KMS-11 (cell line): ENCODE measurements at regions not wholly inside any gene's neighbourhood (a gene's known extent, or its start where the extent isn't known, plus 50 kb on each side); places are given as distances from the start of the nearest gene placed in this dataset.

Experiments used
- H2AFZ ChIP-seq: fragments of 200-600 bp; sonication (generic); 2 replicates; pipeline ENCODE4 v1.6.1; 2016; ENCODE audit warnings: antibody characterized with exemption, mixed run types, low read depth
- H3K27ac ChIP-seq: fragments of 200-600 bp; sonication (generic); 2 replicates; pipeline ENCODE4 v1.6.1; 2016; ENCODE audit warnings: mild to moderate bottlenecking, mixed run types
- H3K27me3 ChIP-seq: fragments of 200-600 bp; sonication (generic); 2 replicates; pipeline ENCODE4 v1.6.1; 2017; ENCODE audit warnings: mild to moderate bottlenecking, low read depth, mixed run types, moderate library complexity; ENCODE audit not compliant: insufficient read depth
- H3K36me3 ChIP-seq: fragments of 200-600 bp; sonication (generic); 2 replicates; pipeline ENCODE4 v1.6.1; 2017; ENCODE audit warnings: mild to moderate bottlenecking, mixed run types; ENCODE audit not compliant: insufficient read depth
- H3K4me1 ChIP-seq: fragments of 200-600 bp; sonication (generic); 2 replicates; pipeline ENCODE4 v1.6.1; 2016; ENCODE audit warnings: mild to moderate bottlenecking, low read depth, mixed run types; ENCODE audit not compliant: poor library complexity, severe bottlenecking
- H3K4me2 ChIP-seq: fragments of 200-600 bp; sonication (generic); 2 replicates; pipeline ENCODE4 v1.7.0; 2016; ENCODE audit warnings: mild to moderate bottlenecking, mixed run types
- H3K4me3 ChIP-seq: fragments of 200-600 bp; sonication (generic); IDR thresholded peaks from 2 replicates; pipeline ENCODE4 v1.6.1; 2017; ENCODE audit warnings: low read depth, low read length, mixed read lengths; ENCODE audit not compliant: insufficient read depth
- H3K79me2 ChIP-seq: fragments of 200-600 bp; sonication (generic); 2 replicates; pipeline ENCODE4 v1.6.1; 2016; ENCODE audit warnings: low read depth, mixed run types; ENCODE audit not compliant: insufficient read depth
- H3K9ac ChIP-seq: fragments of 200-600 bp; sonication (generic); 2 replicates; pipeline ENCODE4 v1.6.1; 2016; ENCODE audit warnings: mild to moderate bottlenecking, mixed run types
- H4K20me1 ChIP-seq: fragments of 200-600 bp; sonication (generic); 2 replicates; pipeline ENCODE4 v1.6.1; 2016; ENCODE audit warnings: mild to moderate bottlenecking, mixed run types; ENCODE audit not compliant: insufficient read depth
- CTCF ChIP-seq: fragments of 200-600 bp; sonication (generic); conservative IDR thresholded peaks from 2 replicates; pipeline ENCODE4 v1.6.1; 2017; ENCODE audit warnings: low read depth, mild to moderate bottlenecking, antibody characterized with exemption, low read length, moderate library complexity, mixed read lengths

- no peaks in the 10 kb centered on the region for H3K27me3 ChIP-seq
- TF ChIP-seq CTCF: no peak
- H3K4me2 ChIP-seq: no peak overlapping the region
- no peak overlapping the region for H3K27ac ChIP-seq
- H3K79me2 ChIP-seq: no peaks in the 10 kb centered on the region
- no peak overlapping the region for H3K4me3 ChIP-seq
- H3K36me3 ChIP-seq: no peaks in the 10 kb centered on the region
- H4K20me1 ChIP-seq: no peaks in the 10 kb centered on the region
- H2AFZ ChIP-seq: no peak overlapping the region
- no peak overlapping the region for H3K9ac ChIP-seq
- no peaks in the 10 kb centered on the region for H3K4me1 ChIP-seq
Measured at GRCh38 chr19:31560086-31561060, 211.1 kb upstream of the TSHZ3 start.

DNA sequence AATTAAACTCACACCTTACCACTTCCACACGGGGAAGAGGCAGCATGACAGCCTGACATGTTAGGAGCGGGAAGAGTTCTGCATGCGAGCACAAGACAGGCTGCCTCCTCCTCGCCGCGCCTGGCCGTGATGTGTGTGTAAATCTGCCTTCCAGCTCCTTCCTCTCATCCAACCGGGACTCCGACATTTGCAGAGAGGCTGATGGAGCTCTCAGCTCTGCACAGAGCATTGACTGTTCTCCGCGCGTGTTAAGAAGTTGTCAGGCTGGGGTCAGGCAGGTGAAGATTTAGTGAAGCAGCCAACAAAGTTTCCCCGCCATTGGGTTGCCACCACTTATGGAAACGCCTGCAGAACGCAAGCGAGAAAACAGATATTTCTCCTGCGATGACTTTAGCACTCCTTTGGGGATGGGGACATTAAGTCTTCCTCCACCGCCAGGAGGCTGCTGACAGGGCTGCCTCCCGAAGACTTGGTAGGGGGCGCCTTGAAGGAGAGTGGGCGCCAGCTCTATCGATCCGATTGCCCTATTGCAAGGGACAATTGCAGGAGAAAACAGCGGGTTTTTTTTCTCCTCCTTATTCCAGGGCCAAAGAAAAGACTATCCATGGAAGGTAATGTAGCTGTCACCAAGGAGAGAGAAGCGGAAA is 213.9 kb upstream of the TSHZ3 start:
- H3K9ac ChIP-seq: no peak overlapping the region
- no peaks in the 10 kb centered on the region for H3K36me3 ChIP-seq
- H3K79me2 ChIP-seq: no peaks in the 10 kb centered on the region
- H3K4me1 ChIP-seq: no peaks in the 10 kb centered on the region
- no peak overlapping the region for H3K4me2 ChIP-seq
- TF ChIP-seq CTCF: no peak
- no peaks in the 10 kb centered on the region for H3K27me3 ChIP-seq
- no peak overlapping the region for H2AFZ ChIP-seq
- H4K20me1 ChIP-seq: no peaks in the 10 kb centered on the region
- no peak overlapping the region for H3K27ac ChIP-seq
- no peak overlapping the region for H3K4me3 ChIP-seq

- H3K36me3 ChIP-seq: no peaks in the 10 kb centered on the region
- no peak overlapping the region for H3K9ac ChIP-seq
- TF ChIP-seq CTCF: no peak
- no peaks in the 10 kb centered on the region for H3K79me2 ChIP-seq
- H4K20me1 ChIP-seq: no peaks in the 10 kb centered on the region
- no peak overlapping the region for H2AFZ ChIP-seq
- H3K27ac ChIP-seq: no peak overlapping the region
- H3K4me3 ChIP-seq: no peak overlapping the region
- no peak overlapping the region for H3K4me2 ChIP-seq
- no peaks in the 10 kb centered on the region for H3K27me3 ChIP-seq
- no peaks in the 10 kb centered on the region for H3K4me1 ChIP-seq
Measured at GRCh38 chr19:31567776-31568175, 218.5 kb upstream of the TSHZ3 start.

- Histone ChIP-seq H3K4me2 (no peak overlapping the region), H2AFZ (no peak overlapping the region), H3K79me2 (no peaks in the 10 kb centered on the region), H3K9ac (no peak overlapping the region), H3K4me1 (no peaks in the 10 kb centered on the region), H3K27ac (no peak overlapping the region), H3K4me3 (no peak overlapping the region), H4K20me1 (no peaks in the 10 kb centered on the region), H3K27me3 (no peaks in the 10 kb centered on the region), H3K36me3 (no peaks in the 10 kb centered on the region)
- no peak for TF ChIP-seq CTCF
Measured at GRCh38 chr19:31568724-31569123, 219.5 kb upstream of the TSHZ3 start.
